ENCODE measurements at regions not wholly inside any gene's neighbourhood (a gene's known extent, or its start where the extent isn't known, plus 50 kb on each side); places are given as distances from the start of the nearest gene placed in this dataset.

GRCh38 chr16:79864781-79865391, 264.3 kb upstream of the MAF start:
- Mint-ChIP-seq H3K9me3 (no peaks in the 10 kb centered on the region), H3K36me3 (no peaks in the 10 kb centered on the region), H3K27me3 (ENCODE audit: low read depth) (peaks cover 21% of the 10 kb centered on the region), H3K4me1 (no peaks in the 10 kb centered on the region), H3K4me3 (no peak overlapping the region), H3K27ac (no peak overlapping the region)
- TF ChIP-seq CTCF (IDR thresholded peaks at IDR 0.05; ENCODE audit: unreplicated experiment), result no peak
- no peak for DNase-seq (ENCODE audit: low spot score in 2 of 2, unreplicated experiment in 2 of 2)

- H3K27ac Mint-ChIP-seq, result no peak overlapping the region
- H3K4me3 Mint-ChIP-seq, result no peak overlapping the region
- no peak for TF ChIP-seq CTCF (IDR thresholded peaks at IDR 0.05; ENCODE audit: unreplicated experiment)
- H3K9me3 Mint-ChIP-seq, result no peaks in the 10 kb centered on the region
- no peaks in the 10 kb centered on the region for H3K36me3 Mint-ChIP-seq
- H3K27me3 Mint-ChIP-seq (ENCODE audit: low read depth), result peaks cover 19% of the 10 kb centered on the region
- no peaks in the 10 kb centered on the region for H3K4me1 Mint-ChIP-seq
- DNase-seq (ENCODE audit: low spot score in 2 of 2, unreplicated experiment in 2 of 2), result no peak
Observed at GRCh38 chr16:79864032-79864780, 263.7 kb upstream of the MAF start.

GRCh38 chr16:79863128-79864031, 262.8 kb upstream of the MAF start:
- Mint-ChIP-seq H3K9me3 (no peaks in the 10 kb centered on the region), H3K27me3 (ENCODE audit: low read depth) (peaks cover 15% of the 10 kb centered on the region)

GRCh38 chr16:79862601-79863000, 262.1 kb upstream of the MAF start:
- H3K27ac Mint-ChIP-seq, result no peak overlapping the region
- H3K9me3 Mint-ChIP-seq, result no peaks in the 10 kb centered on the region
- no peak for DNase-seq (ENCODE audit: low spot score in 2 of 2, unreplicated experiment in 2 of 2)
- peaks cover 15% of the 10 kb centered on the region for H3K27me3 Mint-ChIP-seq (ENCODE audit: low read depth)
- no peak overlapping the region for H3K4me3 Mint-ChIP-seq
- H3K4me1 Mint-ChIP-seq, result no peaks in the 10 kb centered on the region
- TF ChIP-seq CTCF (IDR thresholded peaks at IDR 0.05; ENCODE audit: unreplicated experiment), result no peak
- no peaks in the 10 kb centered on the region for H3K36me3 Mint-ChIP-seq

More at GRCh38 chr16:79863128-79864031, 262.8 kb upstream of the MAF start:
- H3K27ac Mint-ChIP-seq, result no peak overlapping the region
- TF ChIP-seq CTCF (IDR thresholded peaks at IDR 0.05; ENCODE audit: unreplicated experiment), result no peak
- H3K4me3 Mint-ChIP-seq, result no peak overlapping the region
- DNase-seq (ENCODE audit: low spot score in 2 of 2, unreplicated experiment in 2 of 2), result no peak
- H3K36me3 Mint-ChIP-seq, result no peaks in the 10 kb centered on the region
- H3K4me1 Mint-ChIP-seq, result no peaks in the 10 kb centered on the region

- H3K4me1 Mint-ChIP-seq, result no peaks in the 10 kb centered on the region
- no peak overlapping the region for H3K4me3 Mint-ChIP-seq
- TF ChIP-seq CTCF (IDR thresholded peaks at IDR 0.05; ENCODE audit: unreplicated experiment), result no peak
- peaks cover 1% of the 10 kb centered on the region for H3K27me3 Mint-ChIP-seq (ENCODE audit: low read depth)
- no peak overlapping the region for H3K27ac Mint-ChIP-seq
- H3K36me3 Mint-ChIP-seq, result peaks cover 3% of the 10 kb centered on the region
- peaks cover 43% of the 10 kb centered on the region for H3K9me3 Mint-ChIP-seq
- no peak for DNase-seq (ENCODE audit: low spot score in 2 of 2, unreplicated experiment in 2 of 2)
Observed at GRCh38 chr16:79856581-79856980, 256.0 kb upstream of the MAF start.
